HG02759 (cell line): ENCODE measurements at regions not wholly inside any gene's neighbourhood (a gene's known extent, or its start where the extent isn't known, plus 50 kb on each side); places are given as distances from the start of the nearest gene placed in this dataset.

ENCODE experiments used
- ATAC-seq: cut with Tn5 transposase; IDR thresholded peaks from one replicate; pipeline ENCODE4 v1.9.1; 2021; ENCODE audit warnings: mild to moderate bottlenecking, moderate library complexity; ENCODE audit not compliant: unreplicated experiment

GRCh38 chr14:71525663-71526221 is 406.5 kb upstream of the RGS6 start:
- ATAC-seq, result no peak

- no peak for ATAC-seq
Measured at GRCh38 chr14:71526388-71526787, 405.8 kb upstream of the RGS6 start.

- ATAC-seq, result no peak
Measured at GRCh38 chr14:71527838-71528237, 404.4 kb upstream of the RGS6 start.

GRCh38 chr14:71529848-71530247 is 402.4 kb upstream of the RGS6 start:
- no peak for ATAC-seq

- ATAC-seq, result no peak
Measured at GRCh38 chr14:71532344-71532743, 399.9 kb upstream of the RGS6 start.

- ATAC-seq, result no peak
Measured at GRCh38 chr14:71532790-71533189, 399.4 kb upstream of the RGS6 start.

- ATAC-seq, result no peak
Measured at GRCh38 chr14:71533390-71533789, 398.8 kb upstream of the RGS6 start.

GRCh38 chr14:71533800-71534199 is 398.4 kb upstream of the RGS6 start:
- ATAC-seq, result no peak

- ATAC-seq, result no peak
Measured at GRCh38 chr14:71534506-71534905, 397.7 kb upstream of the RGS6 start.

GRCh38 chr14:71536015-71536740 is 396.1 kb upstream of the RGS6 start:
- ATAC-seq, result no peak

GRCh38 chr14:71536927-71537772 is 395.1 kb upstream of the RGS6 start:
- ATAC-seq, result no peak

GRCh38 chr14:71538288-71538687 is 393.9 kb upstream of the RGS6 start:
- no peak for ATAC-seq

- ATAC-seq, result no peak
Measured at GRCh38 chr14:71538938-71539649, 393.1 kb upstream of the RGS6 start.

- no peak for ATAC-seq
Measured at GRCh38 chr14:71539650-71540285, 392.5 kb upstream of the RGS6 start.

GRCh38 chr14:71541271-71541670 is 391.0 kb upstream of the RGS6 start:
- no peak for ATAC-seq

GRCh38 chr14:71541973-71542690 is 390.1 kb upstream of the RGS6 start:
- ATAC-seq, result no peak

- no peak for ATAC-seq
Measured at GRCh38 chr14:71549421-71550050, 382.7 kb upstream of the RGS6 start.

- no peak for ATAC-seq
Measured at GRCh38 chr14:71550367-71550766, 381.9 kb upstream of the RGS6 start.

GRCh38 chr14:71551291-71551950 is 380.8 kb upstream of the RGS6 start:
- ATAC-seq, result no peak
